SK-N-SH (cell line): ENCODE measurements at regions not wholly inside any gene's neighbourhood (a gene's known extent, or its start where the extent isn't known, plus 50 kb on each side); places are given as distances from the start of the nearest gene placed in this dataset.

Experiments
- CTCF ChIA-PET: fragments of 300-600, 350-600 bp; formaldehyde crosslinking; extraction: SDS; loops from one replicate; lab custom pipeline; 2021; lab: Yijun Ruan, JAX
- POLR2A ChIA-PET: fragments of 350-600 bp; sonication (Branson Sonifier 250); formaldehyde crosslinking; extraction: SDS; loops from one replicate; lab custom pipeline; 2020; ENCODE audit warnings: antibody characterized with exemption, inconsistent platforms; lab: Yijun Ruan, JAX
- DNase-seq: peaks from one replicate; pipeline ENCODE4 v3.0.0; 2012
- H2AFZ ChIP-seq: fragments of 200-600 bp; sonication (generic); 2 replicates; pipeline ENCODE4 v1.8.1; 2016; ENCODE audit warnings: antibody characterized with exemption, mild to moderate bottlenecking, low read depth
- H3F3A ChIP-seq: fragments of 200-600 bp; sonication (generic); replicated peaks from 2 replicates; pipeline ENCODE3; 2016; ENCODE audit warnings: antibody characterized with exemption, mild to moderate bottlenecking; ENCODE audit not compliant: insufficient read depth
- H3K27ac ChIP-seq, 2 experiments: fragments of 200-500 bp in 1 of 2; fragments of 200-600 bp in 1 of 2; sonication (Bioruptor generic) in 1 of 2; sonication (generic), shearing (Covaris generic) in 1 of 2; 2 replicates each; pipeline versions ENCODE4 v1.5.1 to v1.6.1; 2014 to 2016; ENCODE audit warnings: low read depth in 2 of 2, inconsistent platforms in 1 of 2, low read length in 1 of 2, mild to moderate bottlenecking in 1 of 2, mixed read lengths in 1 of 2
- H3K27me3 ChIP-seq: fragments of 200-600 bp; sonication (generic), shearing (Covaris generic); 2 replicates; pipeline ENCODE4 v1.6.1; 2016; ENCODE audit warnings: mixed run types; ENCODE audit not compliant: insufficient read depth
- H3K36me3 ChIP-seq, 2 experiments: fragments of 200-500 bp in 1 of 2; fragments of 200-600 bp in 1 of 2; sonication (Bioruptor generic) in 1 of 2; sonication (generic) in 1 of 2; replicated peaks in 1 of 2; 2 replicates each; pipeline versions ENCODE3 to v1.5.1; 2014 to 2016; ENCODE audit warnings: low read length in 1 of 2, mild to moderate bottlenecking in 1 of 2; ENCODE audit not compliant: insufficient read depth in 2 of 2, control insufficient read depth in 1 of 2
- H3K4me1 ChIP-seq, 2 experiments: fragments of 200-500 bp in 1 of 2; fragments of 200-600 bp in 1 of 2; sonication (Bioruptor generic) in 1 of 2; sonication (generic), shearing (Covaris generic) in 1 of 2; 2 replicates each; pipeline versions ENCODE4 v1.5.1 to v1.6.1; 2014 to 2016; ENCODE audit warnings: low read depth in 1 of 2, low read length in 1 of 2, mixed run types in 1 of 2; ENCODE audit not compliant: insufficient read depth in 2 of 2, control insufficient read depth in 1 of 2
- H3K4me2 ChIP-seq: fragments of 200-600 bp; sonication (generic), shearing (Covaris generic); 2 replicates; pipeline ENCODE4 v1.6.1; 2017; ENCODE audit warnings: mixed run types
- H3K4me3 ChIP-seq, 2 experiments: fragments of 200-500 bp in 1 of 2; fragments of 200-600 bp in 1 of 2; sonication (Bioruptor generic) in 1 of 2; sonication (generic), shearing (Covaris generic) in 1 of 2; 2 replicates each; pipeline versions ENCODE4 v1.5.1 to v1.8.1; 2014 to 2016; ENCODE audit warnings: low read depth in 2 of 2, inconsistent platforms in 1 of 2, low read length in 1 of 2, mild to moderate bottlenecking in 1 of 2, mixed read lengths in 1 of 2, moderate library complexity in 1 of 2
- H3K79me2 ChIP-seq: fragments of 200-600 bp; sonication (generic); 2 replicates; pipeline ENCODE4 v1.8.1; 2017; ENCODE audit warnings: mild to moderate bottlenecking; ENCODE audit not compliant: insufficient read depth
- H3K9ac ChIP-seq: fragments of 200-600 bp; sonication (generic); 2 replicates; pipeline ENCODE4 v1.6.1; 2017; ENCODE audit warnings: mixed run types
- H3K9me2 ChIP-seq: fragments of 200-600 bp; sonication (generic); 2 replicates; pipeline ENCODE4 v1.6.1; 2017; ENCODE audit warnings: mixed run types
- H3K9me3 ChIP-seq: fragments of 200-600 bp; sonication (generic); 2 replicates; pipeline ENCODE4 v1.6.1; 2017; ENCODE audit warnings: mixed run types, mild to moderate bottlenecking, moderate library complexity
- H4K20me1 ChIP-seq: fragments of 200-600 bp; sonication (generic); 2 replicates; pipeline ENCODE4 v1.6.1; 2017; ENCODE audit warnings: mild to moderate bottlenecking, mixed run types; ENCODE audit not compliant: insufficient read depth
- EP300 ChIP-seq, 2 experiments: IDR thresholded peaks; 2 replicates each; pipeline versions ENCODE4 v1.4.0 to v1.6.1; 2012; ENCODE audit warnings: borderline replicate concordance in 1 of 2, low read depth in 1 of 2, low read length in 1 of 2
- FOSL2 ChIP-seq: IDR thresholded peaks from 2 replicates; pipeline ENCODE4 v1.4.0; 2012; ENCODE audit warnings: low read depth, mild to moderate bottlenecking, moderate library complexity, borderline replicate concordance
- MXI1 ChIP-seq: IDR thresholded peaks from 2 replicates; pipeline ENCODE4 v1.6.1; 2012; ENCODE audit warnings: mild to moderate bottlenecking, low read depth, low read length, improper control_type of control experiment
- SIN3A ChIP-seq: IDR thresholded peaks from 2 replicates; pipeline ENCODE4 v1.6.1; 2012; ENCODE audit warnings: low read depth, mild to moderate bottlenecking, low read length, moderate library complexity, borderline replicate concordance
- TEAD4 ChIP-seq: IDR thresholded peaks from 2 replicates; pipeline ENCODE4 v1.4.0; 2012; ENCODE audit warnings: mild to moderate bottlenecking, borderline replicate concordance; ENCODE audit not compliant: insufficient read depth
- YY1 ChIP-seq: IDR thresholded peaks from 2 replicates; pipeline ENCODE4 v1.4.0; 2012; ENCODE audit warnings: low read depth, mild to moderate bottlenecking
- WGBS: methylation state at CpG from one replicate; pipeline ENCODE4 v1.1.6; 2017; ENCODE audit warnings: low lambda C conversion rate; 5-methylcytosine and 5-hydroxymethylcytosine counted together
- TF ChIP-seq, protein P1 (sequence below): IDR thresholded peaks from 2 replicates; pipeline ENCODE4 v1.4.0; 2012; ENCODE audit warnings: low read depth
- TF ChIP-seq, protein P2 (sequence below): fragments of 150-350 bp; IDR thresholded peaks from 2 replicates; pipeline ENCODE4 v1.6.1; 2017; ENCODE audit warnings: antibody characterized with exemption, low read length, low read depth, borderline replicate concordance
- TF ChIP-seq, protein P3 (sequence below): fragments of 150-350 bp; IDR thresholded peaks from 2 replicates; pipeline ENCODE4 v1.6.1; 2016; ENCODE audit warnings: mild to moderate bottlenecking, low read depth, low read length
- TF ChIP-seq, protein P4 (sequence below): IDR thresholded peaks from 2 replicates; pipeline ENCODE4; 2012
- TF ChIP-seq, protein P5 (sequence below): IDR thresholded peaks from 2 replicates; pipeline ENCODE4 v1.4.0; 2012; ENCODE audit warnings: low read depth, borderline replicate concordance
- TF ChIP-seq, protein P6 (sequence below): IDR thresholded peaks from 2 replicates; pipeline ENCODE4 v1.6.1; 2012; ENCODE audit warnings: mild to moderate bottlenecking, low read depth, low read length, moderate library complexity

DNA sequence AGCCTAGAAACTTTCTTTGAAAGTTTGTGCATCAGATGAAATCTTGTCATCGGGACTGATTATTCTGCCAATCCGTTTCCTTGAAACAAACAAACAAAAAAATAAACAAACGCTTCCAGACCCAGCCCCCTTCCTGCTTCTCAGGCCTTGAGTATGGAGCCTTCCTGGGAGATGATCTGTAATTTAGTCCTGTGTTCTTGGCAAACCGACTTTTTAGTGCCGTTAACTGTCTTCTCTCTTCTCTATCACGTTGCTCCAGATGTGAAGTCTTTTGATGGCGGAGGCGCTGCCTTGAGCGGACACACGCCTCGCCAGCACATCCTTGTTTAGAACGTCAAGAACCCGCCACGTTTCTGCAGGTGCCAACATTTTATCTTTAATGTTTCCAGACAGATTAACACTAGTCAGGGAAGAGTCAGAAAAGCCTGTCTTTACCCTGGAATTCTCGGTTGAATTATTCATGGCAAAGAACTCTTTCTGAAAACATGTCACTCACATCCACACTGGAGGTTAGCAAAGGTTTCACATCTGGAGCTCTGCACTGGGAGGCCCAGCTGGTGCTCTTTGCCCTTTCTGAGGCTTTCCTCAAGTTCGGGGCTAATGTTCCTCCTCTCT lies 265.7 kb upstream of the C1orf174 start:
- Histone ChIP-seq H3K4me2 (no peak overlapping the region), H3K27me3 (no peaks in the 10 kb centered on the region), H3K27ac (no peak overlapping the region), H3F3A (no peaks in the 10 kb centered on the region), H3K36me3 (no peaks in the 10 kb centered on the region), H2AFZ (no peak overlapping the region), H3K4me1 (no peaks in the 10 kb centered on the region), H3K4me3 (no peak overlapping the region), H3K79me2 (no peaks in the 10 kb centered on the region), H3K9me2 (no peaks in the 10 kb centered on the region), H3K9ac (no peak overlapping the region), H4K20me1 (no peaks in the 10 kb centered on the region), H3K9me3 (no peaks in the 10 kb centered on the region)
- TF ChIP-seq, protein P1, sequence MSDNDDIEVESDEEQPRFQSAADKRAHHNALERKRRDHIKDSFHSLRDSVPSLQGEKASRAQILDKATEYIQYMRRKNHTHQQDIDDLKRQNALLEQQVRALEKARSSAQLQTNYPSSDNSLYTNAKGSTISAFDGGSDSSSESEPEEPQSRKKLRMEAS = no peak
- TF ChIP-seq, protein P2, sequence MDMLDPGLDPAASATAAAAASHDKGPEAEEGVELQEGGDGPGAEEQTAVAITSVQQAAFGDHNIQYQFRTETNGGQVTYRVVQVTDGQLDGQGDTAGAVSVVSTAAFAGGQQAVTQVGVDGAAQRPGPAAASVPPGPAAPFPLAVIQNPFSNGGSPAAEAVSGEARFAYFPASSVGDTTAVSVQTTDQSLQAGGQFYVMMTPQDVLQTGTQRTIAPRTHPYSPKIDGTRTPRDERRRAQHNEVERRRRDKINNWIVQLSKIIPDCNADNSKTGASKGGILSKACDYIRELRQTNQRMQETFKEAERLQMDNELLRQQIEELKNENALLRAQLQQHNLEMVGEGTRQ = no peak
- POLR2A ChIA-PET = no interaction called here
- WGBS = 41% methylated on average over 16 of the region's 16 CpGs
- CTCF ChIA-PET = no interaction called here
- no peak for DNase-seq

DNA sequence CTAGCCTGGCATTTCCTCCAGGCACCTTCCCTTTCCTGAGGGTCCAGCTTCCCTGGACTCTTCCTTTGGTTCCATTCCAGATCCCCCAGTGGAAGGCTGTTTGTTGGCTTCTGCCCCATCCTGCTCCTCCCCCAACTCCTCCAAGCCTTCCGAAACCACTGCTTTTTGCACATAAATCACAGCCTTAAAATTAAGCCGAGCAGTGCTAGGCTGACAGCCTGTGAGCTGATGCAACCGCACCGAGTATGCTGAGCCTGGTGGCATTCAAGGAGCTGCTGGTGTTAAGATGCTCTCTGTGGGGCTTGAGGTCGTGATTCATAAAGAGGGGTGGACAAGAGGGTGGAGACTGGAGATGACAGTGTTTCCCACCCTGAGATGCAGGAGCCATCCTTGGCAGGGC lies 266.6 kb upstream of the C1orf174 start:
- ChIA-PET POLR2A (no interaction called here), CTCF (no interaction called here)
- no peaks in the 10 kb centered on the region for H3K4me1 ChIP-seq
- no peaks in the 10 kb centered on the region for H3F3A ChIP-seq
- WGBS = 33% methylated on average over 5 of the region's 5 CpGs
- H3K9ac ChIP-seq = no peak overlapping the region
- H3K27ac ChIP-seq = no peak overlapping the region
- H3K79me2 ChIP-seq = no peaks in the 10 kb centered on the region
- H4K20me1 ChIP-seq = no peaks in the 10 kb centered on the region
- H3K9me3 ChIP-seq = no peaks in the 10 kb centered on the region
- no peak overlapping the region for H2AFZ ChIP-seq
- no peaks in the 10 kb centered on the region for H3K36me3 ChIP-seq
- H3K4me3 ChIP-seq = no peak overlapping the region
- no peaks in the 10 kb centered on the region for H3K27me3 ChIP-seq
- no peak for DNase-seq
- no peaks in the 10 kb centered on the region for H3K9me2 ChIP-seq
- no peak overlapping the region for H3K4me2 ChIP-seq
- TF ChIP-seq TEAD4 (no peak), MXI1 (no peak), FOSL2 (no peak), YY1 (no peak), EP300 (IDR thresholded peaks at IDR 0.05; ENCODE audit: borderline replicate concordance in 1 of 2, low read depth in 1 of 2, low read length in 1 of 2) (no peak), SIN3A (no peak)
- TF ChIP-seq, protein P3, sequence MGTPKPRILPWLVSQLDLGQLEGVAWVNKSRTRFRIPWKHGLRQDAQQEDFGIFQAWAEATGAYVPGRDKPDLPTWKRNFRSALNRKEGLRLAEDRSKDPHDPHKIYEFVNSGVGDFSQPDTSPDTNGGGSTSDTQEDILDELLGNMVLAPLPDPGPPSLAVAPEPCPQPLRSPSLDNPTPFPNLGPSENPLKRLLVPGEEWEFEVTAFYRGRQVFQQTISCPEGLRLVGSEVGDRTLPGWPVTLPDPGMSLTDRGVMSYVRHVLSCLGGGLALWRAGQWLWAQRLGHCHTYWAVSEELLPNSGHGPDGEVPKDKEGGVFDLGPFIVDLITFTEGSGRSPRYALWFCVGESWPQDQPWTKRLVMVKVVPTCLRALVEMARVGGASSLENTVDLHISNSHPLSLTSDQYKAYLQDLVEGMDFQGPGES = no peak
- TF ChIP-seq, protein P4, sequence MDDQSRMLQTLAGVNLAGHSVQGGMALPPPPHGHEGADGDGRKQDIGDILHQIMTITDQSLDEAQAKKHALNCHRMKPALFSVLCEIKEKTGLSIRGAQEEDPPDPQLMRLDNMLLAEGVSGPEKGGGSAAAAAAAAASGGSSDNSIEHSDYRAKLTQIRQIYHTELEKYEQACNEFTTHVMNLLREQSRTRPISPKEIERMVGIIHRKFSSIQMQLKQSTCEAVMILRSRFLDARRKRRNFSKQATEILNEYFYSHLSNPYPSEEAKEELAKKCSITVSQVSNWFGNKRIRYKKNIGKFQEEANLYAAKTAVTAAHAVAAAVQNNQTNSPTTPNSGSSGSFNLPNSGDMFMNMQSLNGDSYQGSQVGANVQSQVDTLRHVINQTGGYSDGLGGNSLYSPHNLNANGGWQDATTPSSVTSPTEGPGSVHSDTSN = no peak
- TF ChIP-seq, protein P5, sequence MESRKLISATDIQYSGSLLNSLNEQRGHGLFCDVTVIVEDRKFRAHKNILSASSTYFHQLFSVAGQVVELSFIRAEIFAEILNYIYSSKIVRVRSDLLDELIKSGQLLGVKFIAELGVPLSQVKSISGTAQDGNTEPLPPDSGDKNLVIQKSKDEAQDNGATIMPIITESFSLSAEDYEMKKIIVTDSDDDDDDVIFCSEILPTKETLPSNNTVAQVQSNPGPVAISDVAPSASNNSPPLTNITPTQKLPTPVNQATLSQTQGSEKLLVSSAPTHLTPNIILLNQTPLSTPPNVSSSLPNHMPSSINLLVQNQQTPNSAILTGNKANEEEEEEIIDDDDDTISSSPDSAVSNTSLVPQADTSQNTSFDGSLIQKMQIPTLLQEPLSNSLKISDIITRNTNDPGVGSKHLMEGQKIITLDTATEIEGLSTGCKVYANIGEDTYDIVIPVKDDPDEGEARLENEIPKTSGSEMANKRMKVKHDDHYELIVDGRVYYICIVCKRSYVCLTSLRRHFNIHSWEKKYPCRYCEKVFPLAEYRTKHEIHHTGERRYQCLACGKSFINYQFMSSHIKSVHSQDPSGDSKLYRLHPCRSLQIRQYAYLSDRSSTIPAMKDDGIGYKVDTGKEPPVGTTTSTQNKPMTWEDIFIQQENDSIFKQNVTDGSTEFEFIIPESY = no peak
- TF ChIP-seq, protein P6, sequence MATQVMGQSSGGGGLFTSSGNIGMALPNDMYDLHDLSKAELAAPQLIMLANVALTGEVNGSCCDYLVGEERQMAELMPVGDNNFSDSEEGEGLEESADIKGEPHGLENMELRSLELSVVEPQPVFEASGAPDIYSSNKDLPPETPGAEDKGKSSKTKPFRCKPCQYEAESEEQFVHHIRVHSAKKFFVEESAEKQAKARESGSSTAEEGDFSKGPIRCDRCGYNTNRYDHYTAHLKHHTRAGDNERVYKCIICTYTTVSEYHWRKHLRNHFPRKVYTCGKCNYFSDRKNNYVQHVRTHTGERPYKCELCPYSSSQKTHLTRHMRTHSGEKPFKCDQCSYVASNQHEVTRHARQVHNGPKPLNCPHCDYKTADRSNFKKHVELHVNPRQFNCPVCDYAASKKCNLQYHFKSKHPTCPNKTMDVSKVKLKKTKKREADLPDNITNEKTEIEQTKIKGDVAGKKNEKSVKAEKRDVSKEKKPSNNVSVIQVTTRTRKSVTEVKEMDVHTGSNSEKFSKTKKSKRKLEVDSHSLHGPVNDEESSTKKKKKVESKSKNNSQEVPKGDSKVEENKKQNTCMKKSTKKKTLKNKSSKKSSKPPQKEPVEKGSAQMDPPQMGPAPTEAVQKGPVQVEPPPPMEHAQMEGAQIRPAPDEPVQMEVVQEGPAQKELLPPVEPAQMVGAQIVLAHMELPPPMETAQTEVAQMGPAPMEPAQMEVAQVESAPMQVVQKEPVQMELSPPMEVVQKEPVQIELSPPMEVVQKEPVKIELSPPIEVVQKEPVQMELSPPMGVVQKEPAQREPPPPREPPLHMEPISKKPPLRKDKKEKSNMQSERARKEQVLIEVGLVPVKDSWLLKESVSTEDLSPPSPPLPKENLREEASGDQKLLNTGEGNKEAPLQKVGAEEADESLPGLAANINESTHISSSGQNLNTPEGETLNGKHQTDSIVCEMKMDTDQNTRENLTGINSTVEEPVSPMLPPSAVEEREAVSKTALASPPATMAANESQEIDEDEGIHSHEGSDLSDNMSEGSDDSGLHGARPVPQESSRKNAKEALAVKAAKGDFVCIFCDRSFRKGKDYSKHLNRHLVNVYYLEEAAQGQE = no peak
